ENCODE measurements at regions not wholly inside any gene's neighbourhood (a gene's known extent, or its start where the extent isn't known, plus 50 kb on each side); places are given as distances from the start of the nearest gene placed in this dataset.

GRCh38 chr3:177824190-177824786, 627.0 kb upstream of the TBL1XR1 start:
- TF ChIP-seq EP300 (IDR thresholded peaks at IDR 0.05) = no peak
- TF ChIP-seq POLR2A (IDR thresholded peaks at IDR 0.05) = no peak
- no peak for TF ChIP-seq CTCF (IDR thresholded peaks at IDR 0.05)
- 41 to 62% (median 45%) methylated on average over 4 of the region's 4 CpGs for WGBS, 3 donors
- H3K4me3 ChIP-seq = no peak overlapping the region
- H3K27me3 ChIP-seq = peaks cover 3% of the 10 kb centered on the region
- H3K9me3 ChIP-seq = no peaks in the 10 kb centered on the region
- intact Hi-C loops (cut with DNase I) = no loop called here
- no peaks in the 10 kb centered on the region for H3K36me3 ChIP-seq
- no peak overlapping the region for H3K27ac ChIP-seq
- peaks cover 2% of the 10 kb centered on the region for H3K4me1 ChIP-seq (ENCODE audit: insufficient read depth)
- peak; percentile 31 to 71 (median 56) for DNase-seq

- no peaks in the 10 kb centered on the region for H3K9me3 ChIP-seq
- peaks cover 2% of the 10 kb centered on the region for H3K4me1 ChIP-seq (ENCODE audit: insufficient read depth)
- intact Hi-C loops (cut with DNase I) = no loop called here
Observed at GRCh38 chr3:177824841-177825240, 627.6 kb upstream of the TBL1XR1 start.

GRCh38 chr3:177826253-177826652, 629.0 kb upstream of the TBL1XR1 start:
- Histone ChIP-seq H3K36me3 (no peaks in the 10 kb centered on the region), H3K27ac (no peak overlapping the region), H3K4me3 (no peak overlapping the region), H3K9me3 (no peaks in the 10 kb centered on the region), H3K27me3 (peaks cover 3% of the 10 kb centered on the region), H3K4me1 (ENCODE audit: insufficient read depth) (peaks cover 2% of the 10 kb centered on the region)
- 96 to 97% (median 97%) methylated on average over 10 of the region's 10 CpGs for WGBS, 3 donors
- no peak for DNase-seq
- intact Hi-C loops (cut with DNase I) = no loop called here
- TF ChIP-seq CTCF (IDR thresholded peaks at IDR 0.05) = no peak
- TF ChIP-seq EP300 (IDR thresholded peaks at IDR 0.05) = no peak

More at GRCh38 chr3:177824841-177825240, 627.6 kb upstream of the TBL1XR1 start:
- no peaks in the 10 kb centered on the region for H3K36me3 ChIP-seq
- TF ChIP-seq CTCF (IDR thresholded peaks at IDR 0.05) = no peak
- TF ChIP-seq POLR2A (IDR thresholded peaks at IDR 0.05) = no peak
- TF ChIP-seq EP300 (IDR thresholded peaks at IDR 0.05) = no peak
- 56 to 70% (median 59%) methylated on average over 4 of the region's 4 CpGs for WGBS, 3 donors
- no peak overlapping the region for H3K4me3 ChIP-seq
- no peak overlapping the region for H3K27ac ChIP-seq
- no peak for DNase-seq
- H3K27me3 ChIP-seq = peaks cover 3% of the 10 kb centered on the region

- 89 to 94% (median 92%) methylated on average over 5 of the region's 5 CpGs for WGBS, 3 donors
- H3K27me3 ChIP-seq = peaks cover 3% of the 10 kb centered on the region
- H3K36me3 ChIP-seq = no peaks in the 10 kb centered on the region
- intact Hi-C loops (cut with DNase I) = no loop called here
- no peak for DNase-seq
- H3K4me3 ChIP-seq = no peak overlapping the region
- no peaks in the 10 kb centered on the region for H3K9me3 ChIP-seq
- H3K27ac ChIP-seq = no peak overlapping the region
- peaks cover 2% of the 10 kb centered on the region for H3K4me1 ChIP-seq (ENCODE audit: insufficient read depth)
- TF ChIP-seq POLR2A (IDR thresholded peaks at IDR 0.05) = no peak
Observed at GRCh38 chr3:177827511-177828207, 630.4 kb upstream of the TBL1XR1 start.

- Histone ChIP-seq H3K36me3 (no peaks in the 10 kb centered on the region), H3K9me3 (no peaks in the 10 kb centered on the region), H3K27ac (no peak overlapping the region), H3K4me1 (ENCODE audit: insufficient read depth) (peaks cover 4% of the 10 kb centered on the region), H3K4me3 (no peak overlapping the region), H3K27me3 (peaks cover 3% of the 10 kb centered on the region)
- WGBS, 3 donors = 95 to 97% (median 97%) methylated on average over 1 of the region's 1 CpG
- DNase-seq = no peak
- intact Hi-C loops (cut with DNase I) = no loop called here
- no peak for TF ChIP-seq EP300 (IDR thresholded peaks at IDR 0.05)
- TF ChIP-seq POLR2A (IDR thresholded peaks at IDR 0.05) = no peak
- TF ChIP-seq CTCF (IDR thresholded peaks at IDR 0.05) = no peak
Observed at GRCh38 chr3:177828208-177828565, 630.9 kb upstream of the TBL1XR1 start.

All from ovary (tissue), 7 donors.